A549 (cell line): ENCODE measurements at regions not wholly inside any gene's neighbourhood (a gene's known extent, or its start where the extent isn't known, plus 50 kb on each side); places are given as distances from the start of the nearest gene placed in this dataset.

Experiments
- CTCF ChIP-seq: fragments of >200 bp; sonication (Bioruptor Twin); formaldehyde crosslinking; IDR thresholded peaks from 3 replicates; pipeline ENCODE4 v1.5.1; 2016
- EHMT2 ChIP-seq: fragments of 200-600 bp; sonication (generic); IDR thresholded peaks from 2 replicates; pipeline ENCODE4 v1.6.1; 2016; ENCODE audit warnings: antibody characterized with exemption, low read depth, mild to moderate bottlenecking, moderate library complexity
- EP300 ChIP-seq, 2 experiments: fragments of >200 bp; sonication (Bioruptor Twin); formaldehyde crosslinking; IDR thresholded peaks; 2 replicates in 1 of 2; 3 replicates in 1 of 2; pipeline ENCODE4 v1.6.1; 2016 to 2017
- HMGXB4 ChIP-seq: fragments of 250-450 bp; sonication (Bioruptor Pico); IDR thresholded peaks from 2 replicates; pipeline ENCODE4 v1.5.0; 2021; ENCODE audit warnings: mild to moderate bottlenecking, moderate library complexity, borderline replicate concordance
- POLR2A ChIP-seq: IDR thresholded peaks from 2 replicates; pipeline ENCODE4 v1.6.1; 2012; ENCODE audit warnings: mild to moderate bottlenecking, low read length
- RCOR1 ChIP-seq: fragments of 150-350 bp; IDR thresholded peaks from 2 replicates; pipeline ENCODE4 v1.6.1; 2014; ENCODE audit warnings: antibody characterized with exemption, low read length, low read depth

GRCh38 chr5:69035665-69036064 is 58.1 kb upstream of the SLC30A5 start:
- no peak for TF ChIP-seq CTCF
- TF ChIP-seq HMGXB4 (CRISPR knock-in tag), result no peak
- no peak for TF ChIP-seq POLR2A
- no peak for TF ChIP-seq RCOR1
- no peak for TF ChIP-seq EHMT2
- TF ChIP-seq EP300 (IDR thresholded peaks at IDR 0.05), result no peak
